ENCODE measurements at regions not wholly inside any gene's neighbourhood (a gene's known extent, or its start where the extent isn't known, plus 50 kb on each side); places are given as distances from the start of the nearest gene placed in this dataset.
A peak's percentile ranks its signal among the peaks of the same experiment; 100 is the strongest.

GRCh38 chr16:79980650-79981521, 380.3 kb upstream of the MAF start:
- DNase-seq (ENCODE audit: low read depth) = no peak

- no peak for DNase-seq (ENCODE audit: low read depth)
Measured at GRCh38 chr16:79977940-79978836, 377.7 kb upstream of the MAF start.

- no peak for DNase-seq (ENCODE audit: low read depth)
Measured at GRCh38 chr16:79973320-79973719, 372.8 kb upstream of the MAF start.

- DNase-seq (ENCODE audit: low read depth) = no peak
Measured at GRCh38 chr16:79972053-79972704, 371.6 kb upstream of the MAF start.

GRCh38 chr16:79971237-79971572, 370.7 kb upstream of the MAF start:
- no peak for DNase-seq (ENCODE audit: low read depth)

- DNase-seq (ENCODE audit: low read depth) = peak; percentile 30
Measured at GRCh38 chr16:79970551-79971236, 370.2 kb upstream of the MAF start.

- DNase-seq (ENCODE audit: low read depth) = no peak
Measured at GRCh38 chr16:79970087-79970486, 369.6 kb upstream of the MAF start.

GRCh38 chr16:79969458-79969857, 368.9 kb upstream of the MAF start:
- DNase-seq (ENCODE audit: low read depth) = no peak

GRCh38 chr16:79966226-79966625, 365.7 kb upstream of the MAF start:
- DNase-seq (ENCODE audit: low read depth) = no peak

GRCh38 chr16:79965718-79966117, 365.2 kb upstream of the MAF start:
- no peak for DNase-seq (ENCODE audit: low read depth)

- no peak for DNase-seq (ENCODE audit: low read depth)
Measured at GRCh38 chr16:79964104-79964503, 363.6 kb upstream of the MAF start.

- DNase-seq (ENCODE audit: low read depth) = no peak
Measured at GRCh38 chr16:79962962-79963361, 362.4 kb upstream of the MAF start.

- no peak for DNase-seq (ENCODE audit: low read depth)
Measured at GRCh38 chr16:79959226-79959625, 358.7 kb upstream of the MAF start.

GRCh38 chr16:79954921-79955705, 354.6 kb upstream of the MAF start:
- no peak for DNase-seq (ENCODE audit: low read depth)

GRCh38 chr16:79950932-79951719, 350.6 kb upstream of the MAF start:
- no peak for DNase-seq (ENCODE audit: low read depth)

GRCh38 chr16:79949417-79949816, 348.9 kb upstream of the MAF start:
- DNase-seq (ENCODE audit: low read depth) = no peak

- DNase-seq (ENCODE audit: low read depth) = no peak
Measured at GRCh38 chr16:79947771-79948170, 347.2 kb upstream of the MAF start.

- no peak for DNase-seq (ENCODE audit: low read depth)
Measured at GRCh38 chr16:79946252-79946651, 345.7 kb upstream of the MAF start.

GRCh38 chr16:79943736-79944135, 343.2 kb upstream of the MAF start:
- no peak for DNase-seq (ENCODE audit: low read depth)

GRCh38 chr16:79938575-79938974, 338.0 kb upstream of the MAF start:
- no peak for DNase-seq (ENCODE audit: low read depth)

All from Daoy (cell line).